Stimulated activated CD8-positive, alpha-beta memory T cell treated with anti-CD3 and anti-CD28 coated beads, Interleukin-7, amount 100 ng/mL, for 4 hours (primary cell): ENCODE measurements at regions not wholly inside any gene's neighbourhood (a gene's known extent, or its start where the extent isn't known, plus 50 kb on each side); places are given as distances from the start of the nearest gene placed in this dataset.

ENCODE experiments used
- DNase-seq, 2 donors: peaks; one replicate each; pipeline ENCODE4 v3.0.0-alpha.2; 2020; ENCODE audit warnings: low read depth in 2 of 2

- no peak for DNase-seq
Measured at GRCh38 chr4:14035076-14035475, 407.6 kb upstream of the BOD1L1 start.

GRCh38 chr4:14043203-14043602 is 415.7 kb upstream of the BOD1L1 start:
- DNase-seq: no peak

- no peak for DNase-seq
Measured at GRCh38 chr4:14046642-14047041, 419.1 kb upstream of the BOD1L1 start.

- DNase-seq: no peak
Measured at GRCh38 chr4:14047840-14048239, 420.3 kb upstream of the BOD1L1 start.

GRCh38 chr4:14049946-14050345 is 422.4 kb upstream of the BOD1L1 start:
- DNase-seq: no peak

- DNase-seq: no peak
Measured at GRCh38 chr4:14053291-14053690, 425.8 kb upstream of the BOD1L1 start.

GRCh38 chr4:14054391-14054790 is 426.9 kb upstream of the BOD1L1 start:
- no peak for DNase-seq

- no peak for DNase-seq
Measured at GRCh38 chr4:14059006-14059405, 431.5 kb upstream of the BOD1L1 start.

GRCh38 chr4:14064984-14065383 is 437.5 kb upstream of the BOD1L1 start:
- no peak for DNase-seq

- DNase-seq: no peak
Measured at GRCh38 chr4:14065406-14065805, 437.9 kb upstream of the BOD1L1 start.

GRCh38 chr4:14066979-14067378 is 439.5 kb upstream of the BOD1L1 start:
- DNase-seq: no peak

GRCh38 chr4:14069886-14070285 is 442.4 kb upstream of the BOD1L1 start:
- DNase-seq: no peak

GRCh38 chr4:14070289-14070880 is 442.9 kb upstream of the BOD1L1 start:
- no peak for DNase-seq

- no peak for DNase-seq
Measured at GRCh38 chr4:14072506-14072905, 445.0 kb upstream of the BOD1L1 start.

- no peak for DNase-seq
Measured at GRCh38 chr4:14076776-14077175, 449.3 kb upstream of the BOD1L1 start.

GRCh38 chr4:14078326-14078725 is 450.8 kb upstream of the BOD1L1 start:
- no peak for DNase-seq

GRCh38 chr4:14079601-14080000 is 452.1 kb upstream of the BOD1L1 start:
- DNase-seq: no peak

- DNase-seq: no peak
Measured at GRCh38 chr4:14083150-14083549, 455.6 kb upstream of the BOD1L1 start.

GRCh38 chr4:14084598-14084997 is 457.1 kb upstream of the BOD1L1 start:
- no peak for DNase-seq

GRCh38 chr4:14087459-14087858 is 459.9 kb upstream of the BOD1L1 start:
- DNase-seq: no peak

- DNase-seq: no peak
Measured at GRCh38 chr4:14087921-14088320, 460.4 kb upstream of the BOD1L1 start.

- no peak for DNase-seq
Measured at GRCh38 chr4:14091531-14091930, 464.0 kb upstream of the BOD1L1 start.

GRCh38 chr4:14091966-14092365 is 464.4 kb upstream of the BOD1L1 start:
- no peak for DNase-seq

GRCh38 chr4:14092741-14093140 is 465.2 kb upstream of the BOD1L1 start:
- DNase-seq: no peak
